ENCODE measurements at regions not wholly inside any gene's neighbourhood (a gene's known extent, or its start where the extent isn't known, plus 50 kb on each side); places are given as distances from the start of the nearest gene placed in this dataset.

- H3K4me3 ChIP-seq (replicated peaks in 1 of 2; ENCODE audit: low read depth in 1 of 2, low read length in 2 of 2) = peak overlapping the region; percentile 9 to 35
- no peak overlapping the region for H2AFZ ChIP-seq (ENCODE audit: low read depth, low read length, poor library complexity, severe bottlenecking)
- ChIA-PET CTCF (interaction anchor here (2.3 kb wide), 1 partner anchor 10 kb away, joined by 9 read pairs; no protein-coding TSS in a partner anchor), POLR2A (interaction anchor here (1.5 to 3.3 kb wide), 2 partner anchors 8 to 10 kb away, joined by 7 to 20 read pairs; no protein-coding TSS in a partner anchor), RAD21 (ENCODE audit: low non-redundant PET in 1 of 2, low total read pairs in 2 of 2, uncharacterized antibody in 2 of 2, unreplicated experiment in 2 of 2) (no interaction called here)
- no peaks in the 10 kb centered on the region for H3K79me2 ChIP-seq (ENCODE audit: insufficient read depth, low read length)
- peak overlapping the region; percentile 74 for H3K4me2 ChIP-seq (ENCODE audit: low read length)
- TF ChIP-seq TCF7L2 (IDR thresholded peaks at IDR 0.05; ENCODE audit: borderline replicate concordance, extremely low read depth, insufficient read depth, insufficient read length) (peak; percentile 46), MAX (IDR thresholded peaks at IDR 0.05) (no peak), POLR2AphosphoS5 (IDR thresholded peaks at IDR 0.05; ENCODE audit: low read depth, low read length) (peak; percentile 55)
- H3K9me3 ChIP-seq (ENCODE audit: control insufficient read depth in 1 of 2, insufficient read depth in 1 of 2, low read depth in 1 of 2, low read length in 2 of 2) = no peaks in the 10 kb centered on the region
- H3K36me3 ChIP-seq (ENCODE audit: control insufficient read depth in 1 of 2, insufficient read depth in 2 of 2, low read length in 2 of 2) = no peaks in the 10 kb centered on the region
- no peaks in the 10 kb centered on the region for H3K27me3 ChIP-seq (ENCODE audit: insufficient read depth, low read length)
- peak; percentile 81 for DNase-seq (ENCODE audit: low read depth, low spot score)
- peaks cover 25 to 71% of the 10 kb centered on the region in 2 experiments for H3K4me1 ChIP-seq (ENCODE audit: control insufficient read depth in 1 of 2, insufficient read depth in 2 of 2, low read length in 2 of 2)
- H3K9me2 ChIP-seq (ENCODE audit: insufficient read depth) = no peaks in the 10 kb centered on the region
- peak; percentile 88 for ATAC-seq
- H4K20me1 ChIP-seq (ENCODE audit: insufficient read depth) = no peaks in the 10 kb centered on the region
- intact Hi-C loops (cut with micrococcal nuclease) = no loop called here
- peak overlapping the region; percentile 45 for H3K27ac ChIP-seq (ENCODE audit: low read depth, low read length)
- H3K9ac ChIP-seq (ENCODE audit: low read length) = peak overlapping the region; percentile 58
- BruUV-seq (replicated peaks) = no TSS peak
These were observed 103.7 kb upstream of the ZMIZ1 start for GRCh38 chr10:78964952-78965633.

GRCh38 chr10:78966182-78966787 is 102.5 kb upstream of the ZMIZ1 start:
- no peaks in the 10 kb centered on the region for H4K20me1 ChIP-seq (ENCODE audit: insufficient read depth)
- no peak overlapping the region for H2AFZ ChIP-seq (ENCODE audit: low read depth, low read length, poor library complexity, severe bottlenecking)
- no peak for ATAC-seq
- ChIA-PET CTCF (interaction anchor here (2.3 kb wide), 1 partner anchor 9 kb away, joined by 9 read pairs; no protein-coding TSS in a partner anchor), POLR2A (interaction anchor here (3.3 kb wide), 1 partner anchor 7 kb away, joined by 20 read pairs; no protein-coding TSS in a partner anchor), RAD21 (ENCODE audit: low non-redundant PET in 1 of 2, low total read pairs in 2 of 2, uncharacterized antibody in 2 of 2, unreplicated experiment in 2 of 2) (no interaction called here)
- peak overlapping the region; percentile 74 for H3K4me2 ChIP-seq (ENCODE audit: low read length)
- peak overlapping the region; percentile 58 for H3K9ac ChIP-seq (ENCODE audit: low read length)
- no TSS peak for BruUV-seq (replicated peaks)
- no peaks in the 10 kb centered on the region for H3K27me3 ChIP-seq (ENCODE audit: insufficient read depth, low read length)
- intact Hi-C loops (cut with micrococcal nuclease) = no loop called here
- H3K4me1 ChIP-seq (ENCODE audit: control insufficient read depth in 1 of 2, insufficient read depth in 2 of 2, low read length in 2 of 2) = peaks cover 25 to 59% of the 10 kb centered on the region in 2 experiments
- H3K4me3 ChIP-seq (replicated peaks in 1 of 2; ENCODE audit: low read depth in 1 of 2, low read length in 2 of 2) = no peak overlapping the region
- no peaks in the 10 kb centered on the region for H3K9me2 ChIP-seq (ENCODE audit: insufficient read depth)
- no peaks in the 10 kb centered on the region for H3K36me3 ChIP-seq (ENCODE audit: control insufficient read depth in 1 of 2, insufficient read depth in 2 of 2, low read length in 2 of 2)
- no peak for DNase-seq (ENCODE audit: low read depth, low spot score)
- H3K27ac ChIP-seq (ENCODE audit: low read depth, low read length) = no peak overlapping the region; the same call in 1 of the 2 replicates
- no peaks in the 10 kb centered on the region for H3K9me3 ChIP-seq (ENCODE audit: control insufficient read depth in 1 of 2, insufficient read depth in 1 of 2, low read depth in 1 of 2, low read length in 2 of 2)
- no peaks in the 10 kb centered on the region for H3K79me2 ChIP-seq (ENCODE audit: insufficient read depth, low read length)
- TF ChIP-seq ELF1 (IDR thresholded peaks at IDR 0.05; ENCODE audit: borderline replicate concordance, low read depth) (no peak), ZFX (IDR thresholded peaks at IDR 0.05) (no peak), ATF3 (IDR thresholded peaks at IDR 0.05) (no peak), ZNF274 (IDR thresholded peaks at IDR 0.05; ENCODE audit: low read depth, low read length) (no peak), SIN3A (IDR thresholded peaks at IDR 0.05; ENCODE audit: low read depth) (no peak), FOSL1 (IDR thresholded peaks at IDR 0.05; ENCODE audit: low read depth) (no peak), EGR1 (IDR thresholded peaks at IDR 0.05; ENCODE audit: low read depth) (no peak), RAD21 (IDR thresholded peaks at IDR 0.05; ENCODE audit: low read depth) (no peak), CTCF (IDR thresholded peaks at IDR 0.05 in 2 of 3, conservative IDR thresholded peaks at IDR 0.05 in 1 of 3; ENCODE audit: borderline replicate concordance in 1 of 3, insufficient read depth in 1 of 3, low read depth in 2 of 3, low read length in 2 of 3) (no peak), POLR2AphosphoS5 (IDR thresholded peaks at IDR 0.05; ENCODE audit: low read depth, low read length) (no peak), EZH2phosphoT487 (IDR thresholded peaks at IDR 0.05; ENCODE audit: borderline replicate concordance) (no peak), CEBPB (IDR thresholded peaks at IDR 0.05; ENCODE audit: low read depth) (no peak)

All from HCT116 (cell line).